A673 (cell line): ENCODE measurements at regions not wholly inside any gene's neighbourhood (a gene's known extent, or its start where the extent isn't known, plus 50 kb on each side); places are given as distances from the start of the nearest gene placed in this dataset.

ENCODE experiments used
- BruUV-seq: library from RNA; stranded (reverse); fragments of 400-500 nt; replicated peaks from 2 replicates; lab custom pipeline; 2021; lab: Mats Ljungman, UMichigan
- CTCF ChIA-PET: fragments of 300-600 bp; sonication (Branson Sonifier 250); formaldehyde crosslinking; loops from one replicate; lab custom pipeline; 2022; ENCODE audit warnings: antibody characterized with exemption; lab: Charles Lee
- POLR2A ChIA-PET: fragments of 300-600 bp; sonication (Branson Sonifier 250); formaldehyde crosslinking; loops from one replicate; lab custom pipeline; 2022; ENCODE audit warnings: antibody characterized with exemption; ENCODE audit not compliant: low non-redundant PET; lab: Charles Lee
- DNase-seq: peaks from one replicate; pipeline ENCODE4 v3.0.0-alpha.2; 2015; ENCODE audit warnings: low spot score
- H3K27ac ChIP-seq: fragments of 200-600 bp; sonication (generic); 2 replicates; pipeline ENCODE4 v1.5.1; 2016; ENCODE audit warnings: mixed run types, low read depth, mild to moderate bottlenecking, mixed read lengths, antibody characterized with exemption, low read length; ENCODE audit not compliant: poor library complexity, severe bottlenecking
- H3K27me3 ChIP-seq: fragments of 200-600 bp; sonication (generic); replicated peaks from 2 replicates; pipeline ENCODE4 v1.6.1; 2017; ENCODE audit warnings: mixed run types, low read depth, mild to moderate bottlenecking, mixed read lengths, antibody characterized with exemption, low read length; ENCODE audit not compliant: insufficient read depth, poor library complexity
- H3K36me3 ChIP-seq: fragments of 200-600 bp; sonication (generic); 2 replicates; pipeline ENCODE4 v1.6.1; 2016; ENCODE audit warnings: mixed run types, mild to moderate bottlenecking, mixed read lengths, antibody characterized with exemption, low read length; ENCODE audit not compliant: insufficient read depth, poor library complexity, severe bottlenecking
- H3K4me1 ChIP-seq: fragments of 200-600 bp; sonication (generic); 2 replicates; pipeline ENCODE4 v1.6.1; 2017; ENCODE audit warnings: mixed run types, mild to moderate bottlenecking, mixed read lengths, antibody characterized with exemption, low read length; ENCODE audit not compliant: insufficient read depth, poor library complexity, severe bottlenecking
- H3K4me3 ChIP-seq: fragments of 200-600 bp; sonication (generic); 2 replicates; pipeline ENCODE4 v1.5.1; 2016; ENCODE audit warnings: low read depth, mixed run types, mild to moderate bottlenecking, mixed read lengths, low read length; ENCODE audit not compliant: poor library complexity, severe bottlenecking
- H3K9me3 ChIP-seq: fragments of 200-600 bp; sonication (generic); 2 replicates; pipeline ENCODE4 v1.6.1; 2016; ENCODE audit warnings: mixed run types, low read depth, mild to moderate bottlenecking, mixed read lengths, antibody characterized with exemption, low read length; ENCODE audit not compliant: poor library complexity, severe bottlenecking
- EZH2 ChIP-seq: fragments of 200-600 bp; sonication (generic); IDR thresholded peaks from 2 replicates; pipeline ENCODE4 v1.6.1; 2017; ENCODE audit warnings: borderline replicate concordance, low read depth, mild to moderate bottlenecking, mixed read lengths, antibody characterized with exemption, low read length; ENCODE audit not compliant: poor library complexity, severe bottlenecking
- intact Hi-C: fragments of 100-400 bp; cut with micrococcal nuclease; formaldehyde crosslinking; loops from one replicate; pipeline ENCODE4 v1.10.0; 2022; ENCODE audit not compliant: unreplicated experiment
- TF ChIP-seq, protein P1 (sequence below): fragments of 300-800, 200-600 bp; sonication (generic); conservative IDR thresholded peaks from 2 replicates; pipeline ENCODE4 v1.5.1; 2017; ENCODE audit warnings: low read depth, mild to moderate bottlenecking, antibody characterized with exemption, low read length, moderate library complexity, mixed read lengths

- H3K36me3 ChIP-seq = no peaks in the 10 kb centered on the region
- ChIA-PET CTCF (no interaction called here), POLR2A (no interaction called here)
- H3K27ac ChIP-seq = no peak overlapping the region
- peaks cover 6% of the 10 kb centered on the region for H3K4me1 ChIP-seq
- TF ChIP-seq, protein P1, sequence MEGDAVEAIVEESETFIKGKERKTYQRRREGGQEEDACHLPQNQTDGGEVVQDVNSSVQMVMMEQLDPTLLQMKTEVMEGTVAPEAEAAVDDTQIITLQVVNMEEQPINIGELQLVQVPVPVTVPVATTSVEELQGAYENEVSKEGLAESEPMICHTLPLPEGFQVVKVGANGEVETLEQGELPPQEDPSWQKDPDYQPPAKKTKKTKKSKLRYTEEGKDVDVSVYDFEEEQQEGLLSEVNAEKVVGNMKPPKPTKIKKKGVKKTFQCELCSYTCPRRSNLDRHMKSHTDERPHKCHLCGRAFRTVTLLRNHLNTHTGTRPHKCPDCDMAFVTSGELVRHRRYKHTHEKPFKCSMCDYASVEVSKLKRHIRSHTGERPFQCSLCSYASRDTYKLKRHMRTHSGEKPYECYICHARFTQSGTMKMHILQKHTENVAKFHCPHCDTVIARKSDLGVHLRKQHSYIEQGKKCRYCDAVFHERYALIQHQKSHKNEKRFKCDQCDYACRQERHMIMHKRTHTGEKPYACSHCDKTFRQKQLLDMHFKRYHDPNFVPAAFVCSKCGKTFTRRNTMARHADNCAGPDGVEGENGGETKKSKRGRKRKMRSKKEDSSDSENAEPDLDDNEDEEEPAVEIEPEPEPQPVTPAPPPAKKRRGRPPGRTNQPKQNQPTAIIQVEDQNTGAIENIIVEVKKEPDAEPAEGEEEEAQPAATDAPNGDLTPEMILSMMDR = no peak
- TF ChIP-seq EZH2 = no peak
- no peak overlapping the region for H3K4me3 ChIP-seq
- H3K9me3 ChIP-seq = no peaks in the 10 kb centered on the region
- BruUV-seq = no TSS peak
- DNase-seq = no peak
- no peaks in the 10 kb centered on the region for H3K27me3 ChIP-seq
- intact Hi-C loops = no loop called here
Observed at GRCh38 chr3:105238367-105238766, 128.3 kb upstream of the ALCAM start.

DNA sequence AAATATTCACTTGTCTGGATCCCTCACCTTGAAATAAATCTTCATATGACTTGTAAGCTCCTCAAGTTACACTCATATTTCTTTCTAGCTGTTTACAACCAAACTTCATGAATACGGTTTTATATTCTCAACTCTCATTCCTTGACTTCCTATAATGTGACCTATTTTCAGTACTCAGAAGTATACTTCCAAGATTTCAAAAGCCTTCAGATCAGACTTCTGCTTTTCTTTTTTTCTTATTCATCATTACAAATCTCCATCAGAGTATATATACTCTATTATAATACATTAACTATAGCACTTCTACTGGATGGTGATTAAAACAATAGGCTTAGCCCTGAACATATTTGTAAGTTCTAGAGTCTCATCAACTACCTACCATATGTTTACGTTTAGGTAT, 123.6 kb upstream of the ALCAM start:
- no peaks in the 10 kb centered on the region for H3K4me1 ChIP-seq
- no TSS peak for BruUV-seq
- ChIA-PET POLR2A (no interaction called here), CTCF (no interaction called here)
- no peaks in the 10 kb centered on the region for H3K27me3 ChIP-seq
- no peak for TF ChIP-seq EZH2
- TF ChIP-seq, protein P1 = no peak
- no peak overlapping the region for H3K27ac ChIP-seq
- H3K9me3 ChIP-seq = no peaks in the 10 kb centered on the region
- intact Hi-C loops = no loop called here
- H3K4me3 ChIP-seq = no peak overlapping the region
- no peak for DNase-seq
- no peaks in the 10 kb centered on the region for H3K36me3 ChIP-seq

- intact Hi-C loops = no loop called here
- no peak for TF ChIP-seq EZH2
- TF ChIP-seq, protein P1 = no peak
- no peaks in the 10 kb centered on the region for H3K27me3 ChIP-seq
- no peak for DNase-seq
- H3K4me3 ChIP-seq = no peak overlapping the region
- H3K4me1 ChIP-seq = no peaks in the 10 kb centered on the region
- no TSS peak for BruUV-seq
- H3K36me3 ChIP-seq = no peaks in the 10 kb centered on the region
- CTCF ChIA-PET = no interaction called here
- peaks cover 4% of the 10 kb centered on the region for H3K9me3 ChIP-seq
- POLR2A ChIA-PET = no interaction called here
- no peak overlapping the region for H3K27ac ChIP-seq
Observed at GRCh38 chr3:105246536-105246935, 120.2 kb upstream of the ALCAM start.
